ENCODE measurements at regions not wholly inside any gene's neighbourhood (a gene's known extent, or its start where the extent isn't known, plus 50 kb on each side); places are given as distances from the start of the nearest gene placed in this dataset.

DNA sequence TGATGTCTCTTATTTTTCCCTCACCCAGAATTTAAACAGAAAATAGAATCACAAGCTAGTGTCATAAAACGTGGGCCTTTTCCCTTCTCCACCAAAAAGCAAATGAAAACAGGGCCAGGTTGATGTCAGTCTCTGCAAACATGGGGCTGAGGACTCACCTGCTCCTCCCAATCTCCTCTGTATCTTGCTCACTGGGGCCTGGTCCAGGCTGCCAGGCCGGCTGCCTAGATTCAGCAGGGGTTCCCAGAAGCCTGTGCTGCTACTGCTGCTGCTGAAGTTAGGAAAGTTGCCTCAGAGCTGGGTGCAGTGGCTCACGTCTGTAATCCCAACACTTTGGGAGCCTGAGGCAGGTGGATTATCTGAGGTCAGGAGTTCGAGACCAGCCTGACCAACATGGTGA, 84.3 kb downstream of the PCDH1 start:
- peaks cover under 1% of the 10 kb centered on the region for H3K4me1 ChIP-seq (ENCODE audit: insufficient read depth, low read length, poor library complexity, severe bottlenecking)
- no peaks in the 10 kb centered on the region for H3K9me2 ChIP-seq (replicated peaks; ENCODE audit: low read depth, low read length)
- no peaks in the 10 kb centered on the region for H3K27me3 ChIP-seq (ENCODE audit: insufficient read depth, low read length, poor library complexity, severe bottlenecking)
- no peaks in the 10 kb centered on the region for H3K36me3 ChIP-seq (ENCODE audit: insufficient read depth, low read length)
- no peaks in the 10 kb centered on the region for H3K79me2 ChIP-seq (ENCODE audit: insufficient read depth, low read length)
- H3F3A ChIP-seq (ENCODE audit: low read depth) = no peaks in the 10 kb centered on the region
- H2AFZ ChIP-seq (ENCODE audit: low read length) = no peak overlapping the region
- no peak overlapping the region for H3K9ac ChIP-seq (ENCODE audit: low read depth, low read length, poor library complexity, severe bottlenecking)
- no peaks in the 10 kb centered on the region for H4K20me1 ChIP-seq (ENCODE audit: insufficient read depth, low read length, poor library complexity, severe bottlenecking)
- H3K4me2 ChIP-seq (ENCODE audit: low read depth, low read length, poor library complexity, severe bottlenecking) = no peak overlapping the region
- no peak overlapping the region for H3K4me3 ChIP-seq (ENCODE audit: low read length, poor library complexity, severe bottlenecking)
- H3K9me3 ChIP-seq (ENCODE audit: insufficient read depth, low read depth, low read length) = no peaks in the 10 kb centered on the region
- no peak for TF ChIP-seq EZH2phosphoT487 (IDR thresholded peaks at IDR 0.05; ENCODE audit: borderline replicate concordance)
- TF ChIP-seq, protein P1, sequence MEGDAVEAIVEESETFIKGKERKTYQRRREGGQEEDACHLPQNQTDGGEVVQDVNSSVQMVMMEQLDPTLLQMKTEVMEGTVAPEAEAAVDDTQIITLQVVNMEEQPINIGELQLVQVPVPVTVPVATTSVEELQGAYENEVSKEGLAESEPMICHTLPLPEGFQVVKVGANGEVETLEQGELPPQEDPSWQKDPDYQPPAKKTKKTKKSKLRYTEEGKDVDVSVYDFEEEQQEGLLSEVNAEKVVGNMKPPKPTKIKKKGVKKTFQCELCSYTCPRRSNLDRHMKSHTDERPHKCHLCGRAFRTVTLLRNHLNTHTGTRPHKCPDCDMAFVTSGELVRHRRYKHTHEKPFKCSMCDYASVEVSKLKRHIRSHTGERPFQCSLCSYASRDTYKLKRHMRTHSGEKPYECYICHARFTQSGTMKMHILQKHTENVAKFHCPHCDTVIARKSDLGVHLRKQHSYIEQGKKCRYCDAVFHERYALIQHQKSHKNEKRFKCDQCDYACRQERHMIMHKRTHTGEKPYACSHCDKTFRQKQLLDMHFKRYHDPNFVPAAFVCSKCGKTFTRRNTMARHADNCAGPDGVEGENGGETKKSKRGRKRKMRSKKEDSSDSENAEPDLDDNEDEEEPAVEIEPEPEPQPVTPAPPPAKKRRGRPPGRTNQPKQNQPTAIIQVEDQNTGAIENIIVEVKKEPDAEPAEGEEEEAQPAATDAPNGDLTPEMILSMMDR (conservative IDR thresholded peaks at IDR 0.05; ENCODE audit: low read length) = no peak

DNA sequence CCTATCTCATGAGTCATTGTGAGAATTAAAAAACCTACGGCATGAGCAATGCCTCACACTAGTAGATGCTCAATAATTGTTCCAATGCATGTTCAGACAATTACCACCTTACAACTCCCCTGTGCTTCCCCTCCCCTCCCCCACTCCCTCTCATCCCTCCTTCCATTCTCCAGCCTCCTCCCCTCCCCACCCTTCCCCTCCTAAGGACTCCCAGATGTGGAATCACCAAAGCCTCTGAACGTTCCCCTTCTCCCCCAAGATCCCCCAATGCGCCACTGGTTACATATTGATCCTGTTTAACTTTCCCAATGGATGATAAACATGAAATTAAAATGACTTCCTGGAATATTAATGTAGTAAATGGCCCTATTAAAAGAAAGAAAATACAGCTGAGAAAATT, 84.8 kb downstream of the PCDH1 start:
- no peak for TF ChIP-seq EZH2phosphoT487 (IDR thresholded peaks at IDR 0.05; ENCODE audit: borderline replicate concordance)
- TF ChIP-seq, protein P1 (conservative IDR thresholded peaks at IDR 0.05; ENCODE audit: low read length) = no peak
- Histone ChIP-seq H4K20me1 (ENCODE audit: insufficient read depth, low read length, poor library complexity, severe bottlenecking) (no peaks in the 10 kb centered on the region), H3K36me3 (ENCODE audit: insufficient read depth, low read length) (no peaks in the 10 kb centered on the region), H3K9me3 (ENCODE audit: insufficient read depth, low read depth, low read length) (no peaks in the 10 kb centered on the region), H3F3A (ENCODE audit: low read depth) (no peaks in the 10 kb centered on the region), H3K4me1 (ENCODE audit: insufficient read depth, low read length, poor library complexity, severe bottlenecking) (no peaks in the 10 kb centered on the region), H3K27me3 (ENCODE audit: insufficient read depth, low read length, poor library complexity, severe bottlenecking) (no peaks in the 10 kb centered on the region), H2AFZ (ENCODE audit: low read length) (no peak overlapping the region), H3K4me3 (ENCODE audit: low read length, poor library complexity, severe bottlenecking) (no peak overlapping the region), H3K4me2 (ENCODE audit: low read depth, low read length, poor library complexity, severe bottlenecking) (no peak overlapping the region), H3K79me2 (ENCODE audit: insufficient read depth, low read length) (no peaks in the 10 kb centered on the region), H3K9ac (ENCODE audit: low read depth, low read length, poor library complexity, severe bottlenecking) (no peak overlapping the region), H3K9me2 (replicated peaks; ENCODE audit: low read depth, low read length) (no peaks in the 10 kb centered on the region)

DNA sequence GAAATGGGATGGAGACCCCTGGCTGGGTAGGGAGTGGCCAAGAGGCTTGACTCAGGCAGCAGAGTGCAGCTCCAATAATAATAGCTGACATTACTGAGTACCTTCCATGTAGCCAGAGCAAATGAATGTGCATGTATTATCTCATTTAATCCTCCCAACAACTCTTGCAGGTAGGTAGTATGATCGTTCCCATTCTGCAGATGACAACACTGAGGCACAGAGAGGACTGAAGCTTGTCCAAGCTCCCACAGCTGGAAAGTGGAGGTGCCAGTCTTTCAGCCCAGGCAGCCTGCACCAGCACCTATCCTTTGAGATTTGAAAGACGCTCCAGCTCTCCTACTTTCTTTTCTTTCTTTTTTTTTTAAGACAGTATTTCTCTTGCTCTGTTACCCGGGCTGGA, 87.6 kb downstream of the PCDH1 start:
- H3K9me3 ChIP-seq (ENCODE audit: insufficient read depth, low read depth, low read length) = no peaks in the 10 kb centered on the region
- H2AFZ ChIP-seq (ENCODE audit: low read length) = no peak overlapping the region
- no peaks in the 10 kb centered on the region for H4K20me1 ChIP-seq (ENCODE audit: insufficient read depth, low read length, poor library complexity, severe bottlenecking)
- H3K36me3 ChIP-seq (ENCODE audit: insufficient read depth, low read length) = no peaks in the 10 kb centered on the region
- no peak overlapping the region for H3K4me2 ChIP-seq (ENCODE audit: low read depth, low read length, poor library complexity, severe bottlenecking)
- no peak overlapping the region for H3K4me3 ChIP-seq (ENCODE audit: low read length, poor library complexity, severe bottlenecking)
- H3K4me1 ChIP-seq (ENCODE audit: insufficient read depth, low read length, poor library complexity, severe bottlenecking) = no peaks in the 10 kb centered on the region
- H3K79me2 ChIP-seq (ENCODE audit: insufficient read depth, low read length) = no peaks in the 10 kb centered on the region
- no peaks in the 10 kb centered on the region for H3K9me2 ChIP-seq (replicated peaks; ENCODE audit: low read depth, low read length)
- H3K9ac ChIP-seq (ENCODE audit: low read depth, low read length, poor library complexity, severe bottlenecking) = no peak overlapping the region
- TF ChIP-seq, protein P1 (conservative IDR thresholded peaks at IDR 0.05; ENCODE audit: low read length) = no peak
- no peak for TF ChIP-seq EZH2phosphoT487 (IDR thresholded peaks at IDR 0.05; ENCODE audit: borderline replicate concordance)
- no peaks in the 10 kb centered on the region for H3K27me3 ChIP-seq (ENCODE audit: insufficient read depth, low read length, poor library complexity, severe bottlenecking)
- H3F3A ChIP-seq (ENCODE audit: low read depth) = no peaks in the 10 kb centered on the region
